ENCODE measurements at regions not wholly inside any gene's neighbourhood (a gene's known extent, or its start where the extent isn't known, plus 50 kb on each side); places are given as distances from the start of the nearest gene placed in this dataset.

DNA sequence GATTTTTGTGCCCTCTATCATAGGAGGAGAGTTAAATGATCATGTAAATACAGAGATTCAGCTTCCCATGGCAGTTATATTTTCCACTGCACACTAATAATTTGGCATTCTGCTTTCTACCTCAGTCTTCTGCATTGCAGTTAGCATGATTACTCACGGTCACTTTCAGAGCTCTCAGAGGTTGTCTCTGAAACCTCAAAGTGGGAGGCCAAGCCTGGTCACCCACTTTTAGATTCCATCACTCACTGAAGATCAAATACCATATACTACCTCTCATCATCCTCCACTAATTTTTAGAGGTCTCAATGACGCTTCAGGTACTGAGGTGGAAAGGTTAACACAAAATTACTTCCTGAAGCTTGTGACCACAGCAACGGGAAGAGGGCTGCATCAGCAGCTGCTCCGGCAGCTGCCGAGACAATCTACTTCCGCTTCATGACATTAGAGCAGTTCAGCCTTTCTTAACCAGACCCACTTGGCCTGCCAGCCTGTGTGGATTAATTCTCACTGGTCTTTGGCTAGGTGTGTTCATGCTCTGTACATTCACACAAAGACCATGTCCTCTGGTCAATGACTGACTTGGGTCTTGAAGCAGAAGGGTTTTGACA lies 416.4 kb upstream of the PDZRN3 start:
- H3K4me2 ChIP-seq (ENCODE audit: low read depth, low read length) = peak overlapping the region; percentile 30; the same call in 1 of the 2 replicates
- H2AFZ ChIP-seq (ENCODE audit: low read length) = 0 out of 2 replicates have a peak overlapping the region, but pooled peaks have one; percentile 5
- H3K4me3 ChIP-seq (ENCODE audit: low read length) = no peak overlapping the region

DNA sequence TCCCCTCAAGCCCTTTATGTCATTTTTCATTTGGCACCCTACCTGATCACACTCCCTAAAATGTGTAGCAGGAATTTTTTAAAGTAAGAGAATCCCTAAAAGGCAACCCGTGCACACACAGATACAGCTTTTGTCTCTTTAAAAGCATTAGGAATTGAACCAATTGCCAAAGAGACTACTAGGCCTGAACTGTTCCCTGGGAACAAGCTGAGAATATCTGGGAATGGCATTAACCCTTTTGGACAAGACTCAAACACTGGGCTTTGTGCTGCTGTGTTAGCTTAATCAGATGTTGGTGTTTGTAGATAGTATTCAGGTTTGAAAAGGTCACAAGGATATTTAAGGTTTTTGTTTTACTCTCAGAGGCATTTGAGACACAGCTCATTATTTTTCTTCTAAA lies 414.4 kb upstream of the PDZRN3 start:
- no peak overlapping the region for H3K4me2 ChIP-seq (ENCODE audit: low read depth, low read length)
- no peaks in the 10 kb centered on the region for H3K79me2 ChIP-seq (ENCODE audit: low read length)
- no peaks in the 10 kb centered on the region for H3K9me2 ChIP-seq (replicated peaks; ENCODE audit: insufficient read depth, low read length)
- no peak overlapping the region for H3K27ac ChIP-seq (ENCODE audit: low read length)
- TF ChIP-seq, protein P1, sequence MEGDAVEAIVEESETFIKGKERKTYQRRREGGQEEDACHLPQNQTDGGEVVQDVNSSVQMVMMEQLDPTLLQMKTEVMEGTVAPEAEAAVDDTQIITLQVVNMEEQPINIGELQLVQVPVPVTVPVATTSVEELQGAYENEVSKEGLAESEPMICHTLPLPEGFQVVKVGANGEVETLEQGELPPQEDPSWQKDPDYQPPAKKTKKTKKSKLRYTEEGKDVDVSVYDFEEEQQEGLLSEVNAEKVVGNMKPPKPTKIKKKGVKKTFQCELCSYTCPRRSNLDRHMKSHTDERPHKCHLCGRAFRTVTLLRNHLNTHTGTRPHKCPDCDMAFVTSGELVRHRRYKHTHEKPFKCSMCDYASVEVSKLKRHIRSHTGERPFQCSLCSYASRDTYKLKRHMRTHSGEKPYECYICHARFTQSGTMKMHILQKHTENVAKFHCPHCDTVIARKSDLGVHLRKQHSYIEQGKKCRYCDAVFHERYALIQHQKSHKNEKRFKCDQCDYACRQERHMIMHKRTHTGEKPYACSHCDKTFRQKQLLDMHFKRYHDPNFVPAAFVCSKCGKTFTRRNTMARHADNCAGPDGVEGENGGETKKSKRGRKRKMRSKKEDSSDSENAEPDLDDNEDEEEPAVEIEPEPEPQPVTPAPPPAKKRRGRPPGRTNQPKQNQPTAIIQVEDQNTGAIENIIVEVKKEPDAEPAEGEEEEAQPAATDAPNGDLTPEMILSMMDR (IDR thresholded peaks at IDR 0.05; ENCODE audit: low read length) = no peak
- TF ChIP-seq EZH2phosphoT487 (IDR thresholded peaks at IDR 0.05; ENCODE audit: low read length) (no peak), EZH2 (optimal IDR thresholded peaks at IDR 0.05; ENCODE audit: low read depth, low read length) (no peak)
- H2AFZ ChIP-seq (ENCODE audit: low read length) = no peak overlapping the region
- H3K4me1 ChIP-seq (ENCODE audit: low read length) = peaks cover 10% of the 10 kb centered on the region
- no peaks in the 10 kb centered on the region for H3K9me3 ChIP-seq (replicated peaks; ENCODE audit: insufficient read depth, low read length)
- no peaks in the 10 kb centered on the region for H4K20me1 ChIP-seq (ENCODE audit: insufficient read depth, low read length)
- H3K4me3 ChIP-seq (ENCODE audit: low read length) = no peak overlapping the region
- H3K36me3 ChIP-seq (replicated peaks; ENCODE audit: insufficient read depth, low read length) = no peaks in the 10 kb centered on the region
- H3K27me3 ChIP-seq (replicated peaks; ENCODE audit: insufficient read depth, low read length) = no peaks in the 10 kb centered on the region
- DNase-seq = no peak
- no peak overlapping the region for H3K9ac ChIP-seq (ENCODE audit: low read length)
- no peaks in the 10 kb centered on the region; the same call in 1 of the 2 replicates for H3F3A ChIP-seq (ENCODE audit: insufficient read depth, low read length)

More for the DNA sequence above, 416.4 kb upstream of the PDZRN3 start:
- H3K9me2 ChIP-seq (replicated peaks; ENCODE audit: insufficient read depth, low read length) = no peaks in the 10 kb centered on the region
- TF ChIP-seq EZH2 (optimal IDR thresholded peaks at IDR 0.05; ENCODE audit: low read depth, low read length) = no peak
- TF ChIP-seq, protein P1 (IDR thresholded peaks at IDR 0.05; ENCODE audit: low read length) = no peak
- TF ChIP-seq EZH2phosphoT487 (IDR thresholded peaks at IDR 0.05; ENCODE audit: low read length) = no peak
- peaks cover 10% of the 10 kb centered on the region for H3K4me1 ChIP-seq (ENCODE audit: low read length)
- H3K27me3 ChIP-seq (replicated peaks; ENCODE audit: insufficient read depth, low read length) = no peaks in the 10 kb centered on the region
- no peak overlapping the region for H3K9ac ChIP-seq (ENCODE audit: low read length)
- peak; percentile 84 for DNase-seq
- H3K27ac ChIP-seq (ENCODE audit: low read length) = peak overlapping the region; percentile 19; the same call in 1 of the 2 replicates
- no peaks in the 10 kb centered on the region; the same call in 1 of the 2 replicates for H3F3A ChIP-seq (ENCODE audit: insufficient read depth, low read length)
- H3K9me3 ChIP-seq (replicated peaks; ENCODE audit: insufficient read depth, low read length) = no peaks in the 10 kb centered on the region
- no peaks in the 10 kb centered on the region for H3K36me3 ChIP-seq (replicated peaks; ENCODE audit: insufficient read depth, low read length)
- H4K20me1 ChIP-seq (ENCODE audit: insufficient read depth, low read length) = no peaks in the 10 kb centered on the region
- no peaks in the 10 kb centered on the region for H3K79me2 ChIP-seq (ENCODE audit: low read length)

DNA sequence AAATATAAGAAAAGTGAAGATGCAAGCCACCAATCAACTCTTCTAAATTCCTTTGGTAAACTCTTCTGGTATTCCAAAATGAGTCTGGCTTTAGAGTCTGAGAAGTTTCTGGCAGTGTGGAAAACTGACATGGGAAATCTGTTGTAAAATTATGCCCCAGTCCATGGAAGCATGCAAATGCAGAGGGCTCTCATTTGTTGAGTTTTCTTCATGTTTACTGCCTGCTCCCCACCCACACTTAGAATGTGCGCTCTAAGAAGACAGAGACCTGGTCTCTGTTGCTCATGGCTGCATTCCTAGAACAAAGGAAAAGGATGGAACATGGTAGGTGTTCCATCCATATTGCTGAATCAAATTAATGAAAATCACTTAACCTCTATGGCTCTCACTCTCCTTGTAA lies 411.8 kb upstream of the PDZRN3 start:
- Histone ChIP-seq H3K9ac (ENCODE audit: low read length) (no peak overlapping the region), H3K27ac (ENCODE audit: low read length) (no peak overlapping the region), H3K9me2 (replicated peaks; ENCODE audit: insufficient read depth, low read length) (no peaks in the 10 kb centered on the region), H3K9me3 (replicated peaks; ENCODE audit: insufficient read depth, low read length) (no peaks in the 10 kb centered on the region), H3K79me2 (ENCODE audit: low read length) (no peaks in the 10 kb centered on the region), H3K27me3 (replicated peaks; ENCODE audit: insufficient read depth, low read length) (no peaks in the 10 kb centered on the region), H3K4me3 (ENCODE audit: low read length) (no peak overlapping the region), H3F3A (ENCODE audit: insufficient read depth, low read length) (no peaks in the 10 kb centered on the region; the same call in 1 of the 2 replicates), H3K36me3 (replicated peaks; ENCODE audit: insufficient read depth, low read length) (no peaks in the 10 kb centered on the region), H3K4me2 (ENCODE audit: low read depth, low read length) (no peak overlapping the region), H2AFZ (ENCODE audit: low read length) (no peak overlapping the region), H3K4me1 (ENCODE audit: low read length) (peaks cover 8% of the 10 kb centered on the region), H4K20me1 (ENCODE audit: insufficient read depth, low read length) (no peaks in the 10 kb centered on the region)
- TF ChIP-seq EZH2 (optimal IDR thresholded peaks at IDR 0.05; ENCODE audit: low read depth, low read length) (no peak), EZH2phosphoT487 (IDR thresholded peaks at IDR 0.05; ENCODE audit: low read length) (no peak)
- TF ChIP-seq, protein P1 (IDR thresholded peaks at IDR 0.05; ENCODE audit: low read length) = no peak
- DNase-seq = no peak
